ENCODE measurements at regions not wholly inside any gene's neighbourhood (a gene's known extent, or its start where the extent isn't known, plus 50 kb on each side); places are given as distances from the start of the nearest gene placed in this dataset.
"Not testable (repeated sequence)": the region's sequence is repeated elsewhere in the genome, so short reads cannot be mapped to it uniquely, and the experiment has no call there.

DNA sequence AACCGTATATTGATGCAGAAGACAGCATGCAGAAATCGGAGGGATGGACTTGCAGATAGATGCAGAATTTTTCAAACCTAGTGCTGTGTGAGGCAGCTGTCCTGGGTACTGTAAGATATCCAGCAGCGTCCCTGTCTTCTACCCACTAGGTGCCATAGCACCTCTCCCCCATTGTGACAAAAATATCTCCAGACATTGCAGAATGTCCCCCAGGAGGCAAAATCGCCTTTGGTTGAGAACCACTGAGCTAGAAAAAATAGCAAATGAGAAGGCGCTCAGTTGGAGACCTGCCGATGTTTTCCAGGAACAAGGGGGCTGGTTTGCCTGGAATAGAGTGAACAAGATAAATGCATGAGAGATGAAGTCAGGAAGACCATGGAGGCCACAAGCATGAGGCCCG lies 67.9 kb upstream of the TMEM132D start:
- DNase-seq (ENCODE audit: low read depth in 2 of 2): no peak
- no peak overlapping the region for H3K4me3 ChIP-seq (replicated peaks in 1 of 2; ENCODE audit: low read depth in 2 of 2, low read length in 2 of 2)
- TF ChIP-seq, protein P1, sequence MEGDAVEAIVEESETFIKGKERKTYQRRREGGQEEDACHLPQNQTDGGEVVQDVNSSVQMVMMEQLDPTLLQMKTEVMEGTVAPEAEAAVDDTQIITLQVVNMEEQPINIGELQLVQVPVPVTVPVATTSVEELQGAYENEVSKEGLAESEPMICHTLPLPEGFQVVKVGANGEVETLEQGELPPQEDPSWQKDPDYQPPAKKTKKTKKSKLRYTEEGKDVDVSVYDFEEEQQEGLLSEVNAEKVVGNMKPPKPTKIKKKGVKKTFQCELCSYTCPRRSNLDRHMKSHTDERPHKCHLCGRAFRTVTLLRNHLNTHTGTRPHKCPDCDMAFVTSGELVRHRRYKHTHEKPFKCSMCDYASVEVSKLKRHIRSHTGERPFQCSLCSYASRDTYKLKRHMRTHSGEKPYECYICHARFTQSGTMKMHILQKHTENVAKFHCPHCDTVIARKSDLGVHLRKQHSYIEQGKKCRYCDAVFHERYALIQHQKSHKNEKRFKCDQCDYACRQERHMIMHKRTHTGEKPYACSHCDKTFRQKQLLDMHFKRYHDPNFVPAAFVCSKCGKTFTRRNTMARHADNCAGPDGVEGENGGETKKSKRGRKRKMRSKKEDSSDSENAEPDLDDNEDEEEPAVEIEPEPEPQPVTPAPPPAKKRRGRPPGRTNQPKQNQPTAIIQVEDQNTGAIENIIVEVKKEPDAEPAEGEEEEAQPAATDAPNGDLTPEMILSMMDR (IDR thresholded peaks at IDR 0.05; ENCODE audit: low read depth, low read length): no peak

DNA sequence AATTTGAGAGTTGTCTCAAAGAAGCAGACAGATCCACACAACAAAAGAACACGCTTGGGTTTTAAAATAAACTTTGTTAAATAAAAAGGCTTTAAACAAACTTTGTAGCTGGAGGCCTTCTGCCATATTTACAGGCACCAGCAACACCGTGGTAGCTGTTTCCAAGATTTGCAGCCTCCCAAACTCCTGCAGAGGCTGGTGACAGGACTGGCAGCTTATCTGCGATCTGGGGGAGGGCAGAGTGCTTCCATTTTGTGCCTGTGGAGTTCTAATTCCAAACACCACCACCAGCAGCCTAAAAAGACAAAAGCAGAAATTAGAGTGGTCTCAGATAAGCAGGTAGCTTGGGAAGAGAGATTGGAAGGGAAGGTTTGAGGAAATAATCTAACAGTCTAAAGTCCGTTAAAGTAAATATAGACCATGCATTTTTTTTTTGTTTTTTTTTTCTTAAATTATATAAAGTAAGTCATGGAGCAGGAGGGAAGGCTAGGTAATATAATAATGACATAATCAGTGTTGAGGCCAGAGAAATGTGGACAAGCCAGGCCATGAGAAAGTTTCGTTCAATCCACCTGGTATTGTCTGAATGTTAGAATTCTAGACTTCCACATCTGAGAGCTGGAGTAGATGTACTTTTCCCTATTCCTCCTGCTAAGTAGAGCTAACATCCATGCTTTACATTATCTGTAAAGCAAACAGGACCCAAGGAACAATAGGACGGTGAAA lies 69.6 kb upstream of the TMEM132D start:
- no peak overlapping the region for H3K4me3 ChIP-seq (replicated peaks in 1 of 2; ENCODE audit: low read depth in 2 of 2, low read length in 2 of 2)
- TF ChIP-seq, protein P1 (IDR thresholded peaks at IDR 0.05; ENCODE audit: low read depth, low read length): no peak
- DNase-seq (ENCODE audit: low read depth in 2 of 2): no peak

DNA sequence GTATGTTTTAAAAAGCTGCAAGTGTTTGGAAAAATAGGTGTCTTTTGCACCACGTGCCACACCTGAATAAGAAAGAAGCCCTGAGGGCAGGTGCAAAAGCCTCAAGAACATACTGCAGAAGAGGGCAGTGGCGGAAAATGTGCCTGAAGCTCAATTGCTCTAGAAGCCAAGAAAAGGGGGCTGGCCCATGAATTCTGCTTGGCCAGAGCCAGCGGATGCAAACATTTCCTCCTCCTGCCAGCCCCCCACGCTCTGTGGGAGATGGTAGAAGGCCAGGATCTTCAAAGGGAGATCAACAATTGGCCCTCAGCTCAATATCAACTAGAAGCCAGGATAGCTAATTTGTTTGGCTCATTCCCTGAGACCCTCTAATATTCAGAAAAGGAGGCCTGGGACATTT lies 80.3 kb upstream of the TMEM132D start:
- TF ChIP-seq, protein P1 (IDR thresholded peaks at IDR 0.05; ENCODE audit: low read depth, low read length): no peak
- no peak overlapping the region for H3K4me3 ChIP-seq (replicated peaks in 1 of 2; ENCODE audit: low read depth in 2 of 2, low read length in 2 of 2)

DNA sequence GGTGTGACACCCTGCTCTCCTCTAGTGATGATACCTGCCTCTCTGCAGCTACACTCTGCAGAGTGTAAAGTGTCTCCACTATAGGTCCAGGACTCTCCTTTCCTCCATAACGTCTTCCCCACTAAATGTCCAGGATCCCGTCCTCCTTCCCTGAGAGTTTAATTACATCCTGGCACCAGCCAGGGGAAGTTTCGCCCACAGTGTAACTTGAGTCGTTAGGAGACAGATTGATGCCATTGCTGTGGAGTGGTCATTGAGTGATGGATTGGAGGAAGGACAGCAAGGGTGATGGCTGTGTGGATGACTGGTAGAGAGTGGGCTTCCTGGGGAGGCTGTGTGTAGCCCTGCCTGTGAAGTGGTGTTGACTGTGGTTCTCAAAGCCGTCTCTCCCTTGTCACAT lies 84.0 kb upstream of the TMEM132D start:
- TF ChIP-seq, protein P1 (IDR thresholded peaks at IDR 0.05; ENCODE audit: low read depth, low read length): no peak
- no peak for DNase-seq (ENCODE audit: low read depth in 2 of 2)
- H3K4me3 ChIP-seq (replicated peaks in 1 of 2; ENCODE audit: low read depth in 2 of 2, low read length in 2 of 2): no peak overlapping the region

More for the DNA sequence above, 80.3 kb upstream of the TMEM132D start:
- no peak for DNase-seq (ENCODE audit: low read depth in 2 of 2)

DNA sequence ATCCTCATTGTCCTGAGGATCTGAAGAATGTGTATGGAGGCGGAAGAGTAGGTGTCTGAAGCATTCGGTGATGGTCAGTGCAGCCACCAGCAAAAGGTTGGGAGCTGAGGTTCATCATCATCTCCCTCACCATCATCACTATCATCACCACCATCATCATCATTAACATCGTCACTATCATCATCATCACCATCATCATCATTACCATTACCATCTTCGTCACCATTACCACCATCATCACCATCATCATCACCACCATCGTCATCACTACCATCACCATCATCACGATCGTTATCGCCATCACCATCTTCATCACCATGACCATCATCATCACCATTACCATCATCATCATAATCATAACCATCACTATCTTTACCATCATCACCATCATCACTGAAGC lies 90.8 kb upstream of the TMEM132D start:
- no peak overlapping the region for H3K4me3 ChIP-seq (replicated peaks in 1 of 2; ENCODE audit: low read depth in 2 of 2, low read length in 2 of 2)
- TF ChIP-seq, protein P1 (IDR thresholded peaks at IDR 0.05; ENCODE audit: low read depth, low read length): no peak
- no peak for DNase-seq (ENCODE audit: low read depth in 2 of 2)

DNA sequence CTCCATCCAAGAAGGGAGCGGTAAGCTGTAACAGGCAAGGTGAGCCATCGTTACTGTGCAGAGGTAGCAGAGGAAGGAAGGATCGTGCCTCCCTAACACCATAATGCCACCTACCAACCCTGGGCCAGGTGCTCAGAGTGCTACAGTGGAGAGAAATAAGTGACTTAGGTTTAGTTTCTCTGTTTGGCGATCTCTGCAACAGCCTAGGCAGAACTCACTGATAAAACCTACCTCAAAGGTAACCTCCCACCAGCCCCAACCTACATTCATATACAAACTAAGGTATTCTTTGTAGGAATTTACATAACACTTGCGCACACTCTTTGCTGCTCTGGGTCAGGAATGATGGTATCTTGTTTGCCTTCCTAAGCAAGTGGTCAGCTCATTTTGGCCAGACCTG lies 93.4 kb upstream of the TMEM132D start:
- no peak overlapping the region for H3K4me3 ChIP-seq (replicated peaks in 1 of 2; ENCODE audit: low read depth in 2 of 2, low read length in 2 of 2)
- TF ChIP-seq, protein P1 (IDR thresholded peaks at IDR 0.05; ENCODE audit: low read depth, low read length): no peak
- no peak for DNase-seq (ENCODE audit: low read depth in 2 of 2)

DNA sequence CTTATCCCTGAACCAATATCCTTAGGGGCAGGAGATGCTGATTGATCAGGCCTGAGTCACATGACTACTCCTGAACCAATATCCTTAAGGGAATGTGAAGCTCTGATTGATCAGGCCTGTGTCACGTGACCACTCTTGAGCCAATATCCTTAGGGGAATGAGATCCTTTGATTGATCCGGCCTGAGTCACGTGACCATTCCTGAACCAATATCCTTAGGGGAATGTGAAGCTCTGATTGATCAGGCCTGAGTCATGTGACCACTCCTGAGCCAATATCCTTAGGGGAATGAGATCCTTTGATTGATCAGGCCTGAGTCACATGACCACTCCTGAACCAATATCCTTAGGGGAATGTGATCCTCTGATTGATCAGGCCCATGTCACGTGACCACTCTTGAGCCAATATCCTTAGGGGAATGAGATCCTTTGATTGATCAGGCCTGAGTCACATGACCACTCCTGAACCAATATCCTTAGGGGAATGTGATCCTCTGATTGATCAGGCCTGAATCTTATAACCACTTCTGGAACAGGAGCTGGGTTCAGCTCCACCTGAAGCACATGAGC lies 100.6 kb upstream of the TMEM132D start:
- DNase-seq (ENCODE audit: low read depth in 2 of 2): not testable (repeated sequence)

More for the DNA sequence above, 100.6 kb upstream of the TMEM132D start:
- not testable (repeated sequence) for H3K4me3 ChIP-seq (replicated peaks in 1 of 2; ENCODE audit: low read depth in 2 of 2, low read length in 2 of 2)

Measured in cardiac fibroblast (primary cell).